Skeletal muscle cell (primary cell): ENCODE measurements at regions not wholly inside any gene's neighbourhood (a gene's known extent, or its start where the extent isn't known, plus 50 kb on each side); places are given as distances from the start of the nearest gene placed in this dataset.

Source experiments
- DNase-seq: peaks from one replicate; pipeline ENCODE4 v3.0.0-alpha.2; 2010; ENCODE audit warnings: low read depth
- H3K4me3 ChIP-seq: 2 replicates; pipeline ENCODE4 v1.5.1; 2011; ENCODE audit warnings: low read depth, mild to moderate bottlenecking, control low read depth, low read length, moderate library complexity

DNA sequence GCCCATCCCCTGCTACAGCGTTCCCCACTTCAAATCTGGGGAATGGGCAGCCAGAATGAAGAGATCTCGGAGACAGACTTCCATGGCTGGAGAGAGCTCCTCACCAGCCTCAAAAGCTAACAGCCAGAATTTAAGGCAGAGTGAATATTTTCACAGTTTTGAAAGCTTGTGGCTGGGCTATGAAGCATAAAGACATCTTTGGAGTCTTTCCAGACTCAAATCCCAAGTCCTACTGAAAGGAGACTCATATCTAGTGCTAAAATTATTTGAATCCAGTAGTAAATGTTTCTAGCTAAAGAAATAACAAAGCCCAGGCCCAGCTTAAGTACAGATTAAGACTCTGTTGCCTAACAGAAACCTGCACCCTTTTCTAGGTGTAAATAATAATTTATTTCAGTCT is 628.4 kb upstream of the ALCAM start:
- no peak overlapping the region for H3K4me3 ChIP-seq
- DNase-seq = no peak

DNA sequence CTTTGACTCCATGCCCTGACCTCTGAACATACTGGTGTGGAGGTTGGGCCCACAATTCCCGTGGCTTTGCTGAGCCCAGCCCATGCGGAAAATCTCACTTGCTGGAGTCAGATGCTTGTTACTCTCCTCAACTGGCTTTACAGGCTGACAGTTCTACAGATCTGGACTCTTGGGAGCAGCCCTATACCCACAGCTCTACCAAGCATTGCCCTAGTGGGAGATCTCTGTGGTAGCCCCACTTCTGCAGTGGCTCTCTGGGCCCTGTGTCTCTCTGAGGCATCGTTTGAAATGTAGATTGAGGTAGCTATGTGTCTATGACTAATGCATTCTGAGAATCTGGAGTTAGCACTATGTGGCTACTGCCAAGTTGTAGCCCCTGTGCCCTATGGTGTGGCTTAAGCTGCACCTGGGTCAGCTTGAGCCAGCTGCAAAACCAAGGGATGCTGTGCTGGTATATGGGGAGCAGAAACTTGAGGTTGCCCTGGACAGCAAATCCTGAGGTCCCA is 625.8 kb upstream of the ALCAM start:
- H3K4me3 ChIP-seq = no peak overlapping the region
- DNase-seq = no peak

DNA sequence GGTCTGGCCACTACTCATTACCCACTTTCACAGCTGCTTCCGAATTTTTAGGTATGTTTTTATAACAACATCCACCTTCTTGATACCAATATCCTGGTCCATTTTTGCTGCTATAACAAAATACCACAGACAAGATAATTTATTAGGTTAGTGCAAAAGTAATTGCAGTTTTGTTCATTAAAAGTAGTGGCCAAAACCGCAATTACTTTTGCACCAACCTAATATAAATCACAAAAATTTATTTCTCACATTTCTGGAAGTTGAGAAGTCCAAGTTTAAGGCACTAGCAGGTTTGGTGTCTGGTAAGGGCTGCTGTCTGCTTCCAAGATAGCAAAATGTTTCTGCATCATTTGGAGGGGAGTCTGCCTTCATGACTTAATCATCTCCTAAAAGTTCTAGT is 624.7 kb upstream of the ALCAM start:
- DNase-seq = no peak
- H3K4me3 ChIP-seq = no peak overlapping the region

DNA sequence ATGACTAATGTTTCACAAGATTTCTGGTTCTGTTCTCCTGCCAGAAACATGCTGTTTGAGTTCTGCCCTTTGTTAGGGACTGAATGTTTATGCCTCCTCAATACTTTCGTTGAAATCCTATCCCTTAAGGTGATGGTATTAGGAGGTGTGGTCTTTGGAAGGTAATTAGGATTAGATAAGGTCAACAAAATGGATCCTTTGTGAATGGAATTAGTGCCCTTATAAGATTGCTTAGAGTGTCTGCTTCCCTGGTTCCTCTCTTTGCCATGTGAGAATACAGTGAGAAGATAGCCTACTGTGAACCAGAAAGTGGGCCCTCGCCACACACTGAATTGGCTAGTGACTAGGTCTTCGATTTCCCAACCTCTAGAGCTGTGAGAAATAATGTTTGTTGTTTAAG is 621.4 kb upstream of the ALCAM start:
- no peak for DNase-seq

DNA sequence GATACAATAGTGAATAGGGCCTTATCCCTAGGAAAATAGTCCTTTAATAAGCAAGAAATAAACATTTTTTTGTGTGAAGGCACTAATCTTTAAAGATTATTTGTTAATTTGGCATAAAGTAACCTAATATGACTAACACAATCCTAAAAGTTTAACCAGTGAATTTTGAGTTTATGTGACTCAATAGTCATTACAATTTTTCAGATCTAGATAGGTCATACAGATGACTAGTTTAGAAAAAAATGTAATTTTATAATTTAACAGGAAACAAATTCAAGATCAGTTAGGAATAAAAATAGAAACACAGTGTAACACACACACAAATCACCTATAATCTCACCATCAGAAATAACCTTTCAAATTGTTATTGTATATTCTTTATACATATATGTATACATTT is 620.7 kb upstream of the ALCAM start:
- DNase-seq = no peak
- no peak overlapping the region for H3K4me3 ChIP-seq

More for the DNA sequence above, 621.4 kb upstream of the ALCAM start:
- H3K4me3 ChIP-seq = no peak overlapping the region

DNA sequence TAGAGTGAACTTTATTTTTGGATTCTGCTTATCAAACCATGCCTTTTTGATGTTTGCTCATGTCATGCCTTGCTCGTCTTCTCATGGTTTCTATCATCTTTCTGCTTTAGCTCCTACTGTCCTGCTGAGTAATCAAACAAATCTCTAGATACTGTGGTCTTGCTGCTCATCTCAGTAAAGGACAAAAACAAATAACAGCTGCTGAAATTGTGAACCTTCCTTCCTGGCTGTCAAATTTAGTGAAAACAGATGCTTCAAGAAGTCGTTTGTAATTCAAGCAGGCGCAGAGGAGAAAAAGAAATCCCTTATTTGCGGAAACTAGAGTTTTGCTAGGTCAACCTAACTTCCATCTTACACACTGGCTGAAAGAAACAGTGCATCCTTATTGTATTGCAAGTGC is 616.1 kb upstream of the ALCAM start:
- peak; percentile 15 for DNase-seq
- no peak overlapping the region for H3K4me3 ChIP-seq

DNA sequence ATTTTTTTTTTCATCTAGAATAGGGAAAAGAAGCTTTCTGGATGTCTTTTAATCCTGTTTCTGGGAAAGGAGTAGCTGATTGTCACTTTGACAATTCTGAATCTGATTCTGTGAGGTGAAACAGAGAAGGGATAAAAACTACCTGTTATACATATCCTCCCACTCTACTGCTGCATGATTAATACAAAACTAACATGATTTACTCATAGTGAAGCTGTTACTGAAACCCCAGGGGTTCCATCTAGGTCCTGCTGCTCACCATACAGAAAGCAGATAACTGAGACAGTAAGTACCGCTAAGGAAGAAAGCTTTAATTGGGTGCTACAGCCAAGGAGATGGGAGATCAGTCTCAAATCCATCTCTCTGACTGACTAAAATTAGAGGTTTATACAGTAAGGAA is 610.9 kb upstream of the ALCAM start:
- no peak overlapping the region for H3K4me3 ChIP-seq
- no peak for DNase-seq

DNA sequence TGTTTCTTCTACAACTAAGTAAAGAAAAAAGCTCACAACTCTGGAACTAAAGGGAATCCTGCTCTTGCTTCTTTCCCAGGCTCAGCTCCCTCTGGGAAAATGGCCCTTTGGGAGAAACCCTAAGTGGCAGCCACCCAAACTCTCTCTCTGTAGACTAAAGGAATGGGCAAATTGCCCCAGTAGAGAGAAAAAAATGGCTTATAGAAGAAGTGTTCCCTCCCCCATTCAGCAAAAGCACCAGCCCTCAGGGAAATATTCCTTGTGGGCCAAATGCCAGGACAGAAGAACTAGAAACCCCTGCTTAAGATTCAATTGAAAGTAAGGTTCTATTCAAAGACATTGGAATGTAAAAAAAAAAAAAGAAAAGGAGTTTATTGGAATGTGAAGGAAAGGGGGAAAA is 603.7 kb upstream of the ALCAM start:
- H3K4me3 ChIP-seq = no peak overlapping the region
- DNase-seq = no peak

DNA sequence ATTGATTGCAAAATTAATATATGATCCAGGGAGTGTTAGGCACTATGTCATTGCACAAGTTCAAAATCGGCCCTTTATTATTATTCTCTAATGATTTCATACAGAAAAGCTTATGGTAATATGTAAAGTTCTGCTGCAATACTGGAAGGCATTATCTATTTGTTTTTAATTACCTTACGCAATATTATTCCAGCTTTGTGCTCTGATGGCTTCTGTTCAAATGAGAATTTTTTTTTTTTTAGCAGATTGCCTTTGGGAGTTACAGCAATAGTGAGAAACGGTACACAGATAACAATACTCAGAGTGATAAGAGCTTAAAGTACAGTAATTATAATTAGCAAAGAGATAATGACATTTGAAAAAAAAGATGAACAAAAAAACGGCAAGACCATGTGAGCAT is 602.2 kb upstream of the ALCAM start:
- no peak for DNase-seq
- H3K4me3 ChIP-seq = no peak overlapping the region

DNA sequence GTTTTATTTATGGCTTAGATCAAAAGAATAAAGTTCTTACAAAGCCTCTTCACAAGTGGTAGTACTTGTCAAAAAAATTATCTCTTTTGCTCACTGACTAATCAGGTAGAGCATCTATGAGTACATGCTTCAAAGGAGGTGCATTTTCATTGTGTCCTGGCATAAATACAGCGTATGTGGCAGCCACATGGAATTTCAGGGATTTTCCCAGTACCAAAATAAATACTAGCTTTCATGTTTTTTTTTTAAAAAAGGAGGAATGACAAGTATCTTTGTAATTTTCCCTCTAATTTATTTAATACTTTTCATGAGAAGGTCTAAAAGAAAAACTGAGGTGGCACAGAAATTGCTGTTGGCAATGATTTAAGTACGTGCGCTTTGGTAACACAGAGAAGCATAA is 597.8 kb upstream of the ALCAM start:
- DNase-seq = no peak
- H3K4me3 ChIP-seq = no peak overlapping the region

DNA sequence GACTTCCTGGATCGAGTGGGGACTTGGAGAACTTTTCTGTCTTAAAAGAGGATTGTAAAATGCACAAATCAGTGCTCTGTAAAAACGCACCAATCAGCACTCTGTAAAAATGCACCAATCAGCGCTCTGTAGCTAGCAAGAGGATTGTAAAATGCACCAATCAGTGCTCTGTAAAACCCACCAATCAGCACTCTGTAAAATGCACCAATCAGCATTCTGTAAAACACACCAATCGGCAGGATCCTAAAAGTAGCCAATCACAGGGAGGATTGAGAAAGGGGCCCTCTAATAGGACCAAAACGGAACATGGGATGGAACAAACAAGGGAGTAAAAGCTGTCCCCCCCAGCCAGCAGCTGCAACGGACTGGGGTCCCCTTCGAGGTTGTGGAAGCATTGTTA is 587.4 kb upstream of the ALCAM start:
- no peak for DNase-seq
- H3K4me3 ChIP-seq = no peak overlapping the region

DNA sequence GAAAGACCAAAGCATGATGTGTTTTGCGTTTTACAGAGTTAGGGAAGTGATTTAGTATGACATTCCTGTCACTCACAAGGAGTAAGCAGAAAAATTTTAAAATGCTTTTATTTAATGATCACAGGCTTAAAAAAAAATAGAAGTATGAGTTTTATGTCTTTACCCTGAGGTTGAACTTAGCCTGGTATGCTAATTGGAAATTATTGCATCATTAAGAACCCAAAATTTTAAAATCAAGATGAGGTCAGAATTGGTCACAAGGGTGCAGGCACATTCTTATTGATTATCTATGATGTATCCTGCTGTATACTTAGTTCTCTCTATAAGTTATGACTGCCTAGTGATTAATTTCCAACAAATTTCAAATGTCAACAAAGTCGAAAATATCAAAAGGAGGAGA is 585.6 kb upstream of the ALCAM start:
- no peak for DNase-seq
- no peak overlapping the region for H3K4me3 ChIP-seq

DNA sequence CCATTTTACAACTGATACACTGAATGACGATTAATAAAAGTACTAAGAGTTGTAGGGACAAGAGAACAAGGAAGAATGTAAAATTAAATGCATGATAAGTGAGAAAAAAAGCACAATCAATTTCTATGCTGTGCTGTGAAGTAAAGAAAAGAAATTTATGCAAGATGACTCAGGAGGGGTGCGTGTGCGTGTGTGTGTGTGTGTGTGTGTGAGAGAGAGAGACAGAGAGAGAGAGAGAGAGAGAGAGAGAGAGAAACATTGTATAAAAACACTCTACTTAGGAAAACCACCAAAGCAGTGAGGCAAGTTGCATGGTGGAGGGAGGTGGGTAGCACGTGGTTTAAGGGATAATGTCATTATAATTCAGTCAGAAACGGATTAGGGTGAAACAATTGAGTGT is 580.8 kb upstream of the ALCAM start:
- DNase-seq = no peak
- H3K4me3 ChIP-seq = no peak overlapping the region

DNA sequence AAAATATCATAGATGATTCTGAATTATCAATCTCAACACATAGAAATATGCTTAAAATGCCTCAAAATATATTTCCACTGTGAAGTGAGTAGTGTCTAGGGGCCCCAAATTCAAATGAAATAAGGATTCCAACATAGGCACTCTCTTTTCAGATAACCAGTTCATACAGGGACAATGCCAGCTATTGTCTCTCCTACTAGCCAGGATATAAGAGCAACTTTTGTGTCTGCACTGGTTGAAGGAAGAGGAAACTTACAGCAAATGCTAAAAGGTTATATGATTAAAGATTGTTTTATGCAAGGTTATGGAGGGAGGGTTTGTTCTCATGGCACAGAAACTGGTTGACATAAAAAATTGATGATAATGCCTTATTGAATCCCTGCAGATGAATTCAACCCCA is 579.4 kb upstream of the ALCAM start:
- no peak for DNase-seq
- no peak overlapping the region for H3K4me3 ChIP-seq

DNA sequence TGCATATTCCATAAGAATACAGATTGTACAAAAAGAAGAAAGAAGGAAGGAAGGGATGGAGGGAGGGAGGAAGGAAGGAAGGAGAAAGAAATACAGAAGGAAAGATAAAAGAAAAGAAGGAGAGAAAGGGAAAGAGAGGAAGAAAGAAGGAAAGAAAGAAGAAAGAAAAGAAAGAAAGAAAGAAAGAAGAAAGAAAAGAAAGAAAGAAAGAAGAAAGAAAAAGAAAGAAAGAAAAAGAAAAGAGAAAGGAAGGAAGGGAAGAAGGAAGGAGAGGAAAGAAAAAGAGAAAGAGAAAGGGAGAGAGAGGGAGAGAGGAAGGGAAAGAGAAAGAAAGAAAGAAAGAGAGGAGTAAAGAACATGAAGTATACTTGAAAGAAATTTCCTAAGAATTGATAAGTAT is 577.9 kb upstream of the ALCAM start:
- no peak for DNase-seq
- H3K4me3 ChIP-seq = no peak overlapping the region

DNA sequence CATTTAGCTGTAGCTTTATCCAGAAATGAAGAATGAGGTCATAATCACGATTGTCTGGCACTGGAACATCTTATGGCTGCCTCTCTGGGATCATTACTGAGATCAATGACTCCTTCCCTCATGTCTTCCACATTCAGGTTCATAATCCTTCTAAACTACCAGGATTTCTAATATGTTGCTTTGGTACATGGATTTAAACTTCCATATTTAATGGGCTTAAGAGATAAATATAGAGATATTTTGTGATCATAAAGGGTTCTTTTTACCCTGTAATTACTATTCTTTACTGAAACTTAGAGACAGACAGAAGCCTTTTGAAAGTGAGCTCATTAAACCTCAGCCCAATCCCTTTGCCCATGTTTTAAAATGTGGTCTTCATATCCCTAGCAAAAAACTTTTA is 575.4 kb upstream of the ALCAM start:
- DNase-seq = no peak
- H3K4me3 ChIP-seq = no peak overlapping the region

DNA sequence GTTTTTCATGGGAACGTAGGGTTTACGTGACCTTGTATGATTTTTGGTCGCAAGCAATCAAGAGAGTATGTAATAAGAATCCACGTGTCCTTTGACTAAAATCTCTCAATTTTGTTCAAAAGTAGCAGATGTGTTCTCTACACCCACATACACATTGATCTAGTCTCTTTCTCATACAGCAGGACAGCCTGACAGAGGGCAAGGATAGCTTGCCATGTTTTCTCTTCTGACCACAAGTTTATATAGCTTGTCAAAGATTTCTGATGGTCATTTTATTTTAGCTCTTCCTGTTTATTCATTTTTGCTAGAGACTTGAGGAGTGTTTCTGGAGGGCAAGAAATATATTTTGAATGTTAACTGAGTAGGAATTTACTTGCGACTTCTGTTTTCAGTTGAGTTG is 570.2 kb upstream of the ALCAM start:
- H3K4me3 ChIP-seq = no peak overlapping the region
- DNase-seq = no peak

DNA sequence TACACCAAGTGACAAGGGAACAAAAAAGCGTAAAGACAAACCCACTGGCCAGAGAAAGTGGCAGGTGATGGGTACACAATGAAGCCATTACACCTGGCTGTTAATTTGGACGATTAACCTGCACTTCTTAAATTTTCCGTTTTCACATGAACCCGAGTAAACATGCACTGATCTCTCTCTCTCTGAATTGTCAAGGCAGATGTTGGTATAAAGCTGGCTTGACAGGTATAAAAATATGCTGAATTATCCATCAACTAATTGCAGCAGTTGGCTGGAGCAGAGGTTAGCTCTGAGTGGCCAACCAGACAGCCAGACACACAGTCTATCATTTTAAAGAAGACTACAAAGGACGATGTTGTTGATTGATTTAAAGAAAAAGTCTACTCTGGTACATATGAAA is 561.7 kb upstream of the ALCAM start:
- no peak overlapping the region for H3K4me3 ChIP-seq
- no peak for DNase-seq

DNA sequence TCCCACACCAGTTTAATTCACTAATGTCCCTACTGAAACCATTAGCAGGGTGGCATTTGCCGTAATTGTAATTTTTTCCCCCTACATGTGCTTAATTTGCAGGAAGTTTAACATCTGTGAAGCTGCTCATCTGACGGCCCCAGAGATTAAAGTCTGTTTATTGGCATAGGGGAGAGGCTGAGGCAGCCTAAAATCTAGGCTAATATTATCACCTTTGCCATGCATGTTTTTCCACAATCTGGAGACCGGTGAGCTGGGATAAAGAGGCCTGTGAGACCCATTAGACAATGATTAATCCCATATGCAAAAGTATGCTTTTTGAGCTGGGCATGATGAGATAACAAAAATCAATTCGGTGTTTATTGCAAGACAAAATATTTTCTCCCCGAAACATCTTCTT is 561.2 kb upstream of the ALCAM start:
- no peak overlapping the region for H3K4me3 ChIP-seq
- DNase-seq = no peak

DNA sequence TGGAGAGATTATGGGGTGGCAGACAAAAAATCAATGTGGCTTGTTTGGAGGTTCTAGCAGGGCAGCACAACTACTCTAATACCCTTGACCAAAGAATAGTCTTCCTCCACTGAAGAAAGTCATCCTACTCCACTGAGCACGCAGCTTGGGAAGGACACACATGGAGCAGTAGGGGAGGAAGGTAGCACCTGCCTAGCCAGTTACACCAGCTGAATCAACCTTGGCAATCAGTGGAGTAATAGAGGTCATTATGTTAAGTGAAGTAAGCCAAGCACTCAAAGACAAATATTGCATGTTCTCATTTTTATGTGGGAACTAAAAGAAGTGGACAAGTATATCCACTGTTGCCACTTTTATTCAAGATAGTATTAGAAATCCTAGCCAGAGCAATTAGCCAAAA is 555.8 kb upstream of the ALCAM start:
- no peak overlapping the region for H3K4me3 ChIP-seq
- no peak for DNase-seq

DNA sequence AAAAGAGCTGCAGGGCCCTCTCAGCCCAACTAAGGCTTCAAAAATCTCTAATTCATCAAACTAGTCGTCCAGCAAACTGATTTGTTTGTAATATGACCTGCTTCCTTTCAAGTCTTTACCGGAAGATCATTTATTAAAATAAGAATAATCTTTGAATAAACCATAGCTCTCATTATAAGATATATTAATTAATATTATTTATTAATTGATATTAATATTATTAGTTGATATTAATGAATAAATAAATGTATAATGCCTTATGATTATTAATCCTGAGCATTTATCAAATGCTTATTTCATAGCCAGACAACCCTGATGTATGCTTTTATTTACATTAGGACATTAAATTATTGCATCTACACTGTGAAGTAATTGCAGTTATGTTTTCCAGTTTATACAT is 550.7 kb upstream of the ALCAM start:
- DNase-seq = no peak
- no peak overlapping the region for H3K4me3 ChIP-seq

DNA sequence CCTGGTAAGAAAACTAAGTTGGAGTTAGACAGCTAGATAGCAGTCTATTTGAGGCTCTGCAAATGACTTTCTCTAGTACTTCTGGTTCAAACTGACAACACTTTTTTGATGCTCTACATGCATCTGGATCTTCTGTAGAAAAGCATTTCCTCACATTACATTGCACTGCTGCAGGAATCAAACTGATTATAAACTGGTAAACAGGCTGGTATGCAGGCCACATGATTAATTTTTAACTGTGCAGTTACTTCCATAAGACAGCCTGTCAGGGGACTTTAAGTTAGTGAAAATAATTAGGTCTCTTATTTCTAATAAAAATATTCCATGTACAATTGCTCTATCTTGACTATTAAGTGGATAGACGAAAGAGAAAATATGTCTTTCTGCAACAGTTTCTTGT is 550.0 kb upstream of the ALCAM start:
- no peak for DNase-seq

More for the DNA sequence above, 550.0 kb upstream of the ALCAM start:
- H3K4me3 ChIP-seq = no peak overlapping the region
